HCT116 (cell line): ENCODE measurements at regions not wholly inside any gene's neighbourhood (a gene's known extent, or its start where the extent isn't known, plus 50 kb on each side); places are given as distances from the start of the nearest gene placed in this dataset.

Experiments
- ATAC-seq: fragments of 200-7000 bp; cut with Tn5 transposase; 2 replicates; pipeline ENCODE4 v1.9.1; 2020; ENCODE audit warnings: mild to moderate bottlenecking, moderate library complexity
- BruUV-seq: library from RNA; stranded (reverse); fragments of 400-500 nt; replicated peaks from 2 replicates; lab custom pipeline; 2021; lab: Mats Ljungman, UMichigan
- CTCF ChIA-PET: fragments of 300-600 bp; sonication (Branson Sonifier 250); formaldehyde crosslinking; loops from one replicate; lab custom pipeline; 2021; ENCODE audit warnings: antibody characterized with exemption; lab: Charles Lee
- POLR2A ChIA-PET: fragments of 300-600, 350-600 bp; sonication (Branson Sonifier 250); formaldehyde crosslinking; loops from one replicate; lab custom pipeline; 2021; ENCODE audit warnings: antibody characterized with exemption; lab: Charles Lee
- RAD21 ChIA-PET, 2 experiments: fragments of 300-600 bp; sonication (Branson Sonifier 250); formaldehyde crosslinking; loops; one replicate each; lab custom pipeline; 2023; ENCODE audit warnings: low total read pairs in 2 of 2; ENCODE audit not compliant: uncharacterized antibody in 2 of 2, unreplicated experiment in 2 of 2, low non-redundant PET in 1 of 2; lab: Charles Lee
- DNase-seq: peaks from one replicate; pipeline ENCODE4 v3.0.0-alpha.2; 2010; ENCODE audit warnings: low read depth, low spot score
- H2AFZ ChIP-seq: fragments of 200-600 bp; shearing (Covaris generic), sonication (generic); 2 replicates; pipeline ENCODE4 v1.6.1; 2017; ENCODE audit warnings: low read depth, mixed run types, mixed read lengths, antibody characterized with exemption, low read length; ENCODE audit not compliant: poor library complexity, severe bottlenecking
- H3K27ac ChIP-seq: 2 replicates; pipeline ENCODE4 v1.5.1; 2012; ENCODE audit warnings: low read depth, low read length
- H3K27me3 ChIP-seq: fragments of 200-600 bp; sonication (generic); 2 replicates; pipeline ENCODE4 v1.6.1; 2016; ENCODE audit warnings: mixed run types, low read length, mixed read lengths; ENCODE audit not compliant: insufficient read depth
- H3K36me3 ChIP-seq, 2 experiments: fragments of 200-500 bp in 1 of 2; fragments of 200-600 bp in 1 of 2; sonication (Bioruptor generic) in 1 of 2; sonication (generic) in 1 of 2; 2 replicates each; pipeline versions ENCODE4 v1.5.1 to v1.6.1; 2014 to 2016; ENCODE audit warnings: low read length in 2 of 2, inconsistent platforms in 1 of 2, mixed read lengths in 1 of 2, mixed run types in 1 of 2; ENCODE audit not compliant: insufficient read depth in 2 of 2, control insufficient read depth in 1 of 2
- H3K4me1 ChIP-seq, 2 experiments: fragments of 200-600 bp in 1 of 2; sonication (generic) in 1 of 2; 2 replicates each; pipeline versions ENCODE4 v1.5.1 to v1.6.1; 2012 to 2017; ENCODE audit warnings: low read length in 2 of 2, inconsistent platforms in 1 of 2, mild to moderate bottlenecking in 1 of 2, mixed read lengths in 1 of 2, mixed run types in 1 of 2, moderate library complexity in 1 of 2; ENCODE audit not compliant: insufficient read depth in 2 of 2, control insufficient read depth in 1 of 2
- H3K4me2 ChIP-seq: fragments of 200-600 bp; sonication (generic); 2 replicates; pipeline ENCODE4 v1.6.1; 2017; ENCODE audit warnings: mixed run types, low read length, mixed read lengths
- H3K4me3 ChIP-seq, 2 experiments: fragments of 200-600 bp in 1 of 2; sonication (generic) in 1 of 2; replicated peaks in 1 of 2; 2 replicates each; pipeline ENCODE4 v1.5.1; 2011 to 2016; ENCODE audit warnings: low read length in 2 of 2, control low read depth in 1 of 2, low read depth in 1 of 2, mild to moderate bottlenecking in 1 of 2, mixed read lengths in 1 of 2, mixed run types in 1 of 2
- H3K79me2 ChIP-seq: fragments of 200-600 bp; sonication (generic); 2 replicates; pipeline ENCODE4 v1.6.1; 2017; ENCODE audit warnings: mild to moderate bottlenecking, mixed run types, low read length, moderate library complexity, mixed read lengths; ENCODE audit not compliant: insufficient read depth
- H3K9ac ChIP-seq: fragments of 200-600 bp; sonication (generic); 2 replicates; pipeline ENCODE4 v1.6.1; 2016; ENCODE audit warnings: low read length, mixed read lengths
- H3K9me2 ChIP-seq: fragments of 200-600 bp; sonication (generic), shearing (Covaris generic); 2 replicates; pipeline ENCODE4 v1.6.1; 2017; ENCODE audit warnings: mixed run types, mild to moderate bottlenecking, moderate library complexity; ENCODE audit not compliant: insufficient read depth
- H3K9me3 ChIP-seq, 2 experiments: fragments of 200-500 bp in 1 of 2; fragments of 200-600 bp in 1 of 2; sonication (Bioruptor generic) in 1 of 2; sonication (generic) in 1 of 2; 2 replicates each; pipeline ENCODE4 v1.6.1; 2014 to 2017; ENCODE audit warnings: low read length in 2 of 2, mixed read lengths in 2 of 2, inconsistent platforms in 1 of 2, low read depth in 1 of 2, mild to moderate bottlenecking in 1 of 2, mixed run types in 1 of 2, moderate library complexity in 1 of 2; ENCODE audit not compliant: control insufficient read depth in 1 of 2, insufficient read depth in 1 of 2
- H4K20me1 ChIP-seq: fragments of 200-600 bp; sonication (generic), shearing (Covaris generic); 2 replicates; pipeline ENCODE4 v1.6.1; 2017; ENCODE audit warnings: mixed run types, mild to moderate bottlenecking, moderate library complexity; ENCODE audit not compliant: insufficient read depth
- ATF3 ChIP-seq: IDR thresholded peaks from 2 replicates; pipeline ENCODE4 v1.6.1; 2012
- CBX3 ChIP-seq: IDR thresholded peaks from 2 replicates; pipeline ENCODE4 v1.6.1; 2012; ENCODE audit warnings: low read depth
- CEBPB ChIP-seq: IDR thresholded peaks from 2 replicates; pipeline ENCODE4 v1.6.1; 2012; ENCODE audit warnings: low read depth
- CTCF ChIP-seq, 3 experiments: fragments of 200-600 bp in 1 of 3; sonication (generic) in 1 of 3; IDR thresholded peaks in 2 of 3; conservative IDR thresholded peaks in 1 of 3; 2 replicates each; pipeline ENCODE4 v1.5.1; 2012 to 2017; ENCODE audit warnings: low read depth in 2 of 3, low read length in 2 of 3, antibody characterized with exemption in 1 of 3, borderline replicate concordance in 1 of 3, control low read depth in 1 of 3, mild to moderate bottlenecking in 1 of 3, mixed read lengths in 1 of 3, mixed run types in 1 of 3, moderate library complexity in 1 of 3; ENCODE audit not compliant: insufficient read depth in 1 of 3
- EGR1 ChIP-seq: IDR thresholded peaks from 2 replicates; pipeline ENCODE4 v1.6.1; 2012; ENCODE audit warnings: low read depth
- ELF1 ChIP-seq: IDR thresholded peaks from 2 replicates; pipeline ENCODE4 v1.6.1; 2012; ENCODE audit warnings: low read depth, borderline replicate concordance
- EZH2 ChIP-seq: fragments of 200-600 bp; sonication (generic); IDR thresholded peaks from 2 replicates; pipeline ENCODE4 v1.6.1; 2017; ENCODE audit warnings: antibody characterized with exemption, mixed run types
- EZH2phosphoT487 ChIP-seq: fragments of 200-600 bp; IDR thresholded peaks from 2 replicates; pipeline ENCODE4 v1.6.1; 2018; ENCODE audit warnings: antibody characterized with exemption, borderline replicate concordance
- JUND ChIP-seq: IDR thresholded peaks from 2 replicates; pipeline ENCODE4 v1.6.1; 2012
- MAX ChIP-seq: IDR thresholded peaks from 2 replicates; pipeline ENCODE4 v1.6.1; 2012
- POLR2A ChIP-seq: IDR thresholded peaks from 2 replicates; pipeline ENCODE4 v1.7.0; 2011; ENCODE audit warnings: borderline replicate concordance; ENCODE audit not compliant: insufficient read depth, insufficient read length; ENCODE audit errors: extremely low read depth
- POLR2AphosphoS5 ChIP-seq: IDR thresholded peaks from 2 replicates; pipeline ENCODE4 v1.6.1; 2011; ENCODE audit warnings: mild to moderate bottlenecking, low read depth, low read length, moderate library complexity
- RAD21 ChIP-seq: IDR thresholded peaks from 2 replicates; pipeline ENCODE4 v1.6.1; 2012; ENCODE audit warnings: low read depth, mild to moderate bottlenecking
- REST ChIP-seq: IDR thresholded peaks from 2 replicates; pipeline ENCODE4 v1.6.1; 2012; ENCODE audit warnings: low read depth
- SP1 ChIP-seq: IDR thresholded peaks from 2 replicates; pipeline ENCODE4 v1.6.1; 2012; ENCODE audit warnings: low read depth
- SRF ChIP-seq: IDR thresholded peaks from 2 replicates; pipeline ENCODE4 v1.6.1; 2012; ENCODE audit warnings: low read depth
- YY1 ChIP-seq: IDR thresholded peaks from 2 replicates; pipeline ENCODE4 v1.6.1; 2011; ENCODE audit warnings: low read length, low read depth, moderate library complexity, mild to moderate bottlenecking; ENCODE audit not compliant: insufficient replicate concordance; ENCODE audit errors: extremely low read depth
- ZBTB33 ChIP-seq: IDR thresholded peaks from 2 replicates; pipeline ENCODE4 v1.6.1; 2011; ENCODE audit warnings: mild to moderate bottlenecking, low read length, moderate library complexity; ENCODE audit not compliant: insufficient replicate concordance; ENCODE audit errors: extremely low read depth
- ZFX ChIP-seq: fragments of 450-650 bp; IDR thresholded peaks from 2 replicates; pipeline ENCODE4 v1.6.1; 2017
- ZNF274 ChIP-seq: fragments of 200-500 bp; sonication (Bioruptor generic); IDR thresholded peaks from 2 replicates; pipeline ENCODE4 v1.6.1; 2014; ENCODE audit warnings: mild to moderate bottlenecking, low read depth, low read length, inconsistent platforms
- intact Hi-C: fragments of 100-400 bp; cut with micrococcal nuclease; formaldehyde crosslinking; loops from 2 replicates; pipeline ENCODE4 v1.10.0; 2022

- Histone ChIP-seq H3K27me3 (peaks cover 38% of the 10 kb centered on the region), H3K9me2 (no peaks in the 10 kb centered on the region), H2AFZ (no peak overlapping the region), H3K4me3 (no peak overlapping the region), H3K9me3 (no peaks in the 10 kb centered on the region), H3K4me2 (no peak overlapping the region), H3K79me2 (no peaks in the 10 kb centered on the region), H4K20me1 (no peaks in the 10 kb centered on the region), H3K36me3 (no peaks in the 10 kb centered on the region), H3K9ac (no peak overlapping the region), H3K27ac (no peak overlapping the region), H3K4me1 (no peaks in the 10 kb centered on the region)
- ATAC-seq (no peak), DNase-seq (no peak)
- ChIA-PET POLR2A (no interaction called here), RAD21 (no interaction called here), CTCF (no interaction called here)
- intact Hi-C loops: no loop called here
- BruUV-seq: no TSS peak
- TF ChIP-seq ZBTB33 (no peak), YY1 (no peak), EZH2phosphoT487 (no peak), EZH2 (no peak), POLR2AphosphoS5 (no peak), EGR1 (no peak), ATF3 (no peak; the same call in 1 of the 2 replicates), ELF1 (no peak), CTCF (IDR thresholded peaks at IDR 0.05 in 2 of 3, conservative IDR thresholded peaks at IDR 0.05 in 1 of 3; ENCODE audit: borderline replicate concordance in 1 of 3, insufficient read depth in 1 of 3, low read depth in 2 of 3, low read length in 2 of 3) (no peak), MAX (no peak), RAD21 (no peak), ZNF274 (no peak), SRF (no peak), REST (no peak), ZFX (no peak), POLR2A (no peak), JUND (no peak), SP1 (no peak), CBX3 (no peak), CEBPB (no peak)
Observed at GRCh38 chr16:55981557-55981956, 106.4 kb upstream of the CES5A start.
